Brain microvascular endothelial cell (primary cell): ENCODE measurements at regions not wholly inside any gene's neighbourhood (a gene's known extent, or its start where the extent isn't known, plus 50 kb on each side); places are given as distances from the start of the nearest gene placed in this dataset.

Experiments
- DNase-seq: peaks from one replicate; pipeline ENCODE4 v3.0.0-alpha.2; 2020
- H3K27ac ChIP-seq: fragments of 250-450 bp; sonication (Bioruptor Pico); 2 replicates; pipeline ENCODE4 v1.5.1; 2020; ENCODE audit warnings: mild to moderate bottlenecking, moderate library complexity
- H3K27me3 ChIP-seq: fragments of 250-450 bp; sonication (Bioruptor Pico); replicated peaks from 2 replicates; pipeline ENCODE4 v1.5.1; 2020; ENCODE audit warnings: mild to moderate bottlenecking
- H3K36me3 ChIP-seq: fragments of 250-450 bp; sonication (Bioruptor Pico); replicated peaks from 2 replicates; pipeline ENCODE4 v1.5.1; 2020; ENCODE audit warnings: mild to moderate bottlenecking
- H3K4me3 ChIP-seq: 2 replicates; pipeline ENCODE4 v1.5.1; 2011; ENCODE audit warnings: low read depth, mild to moderate bottlenecking, control low read depth, low read length, moderate library complexity
- in situ Hi-C: cut with HindIII; loops from 2 replicates; pipeline ENCODE4 v1.10.0; 2017; ENCODE audit warnings: low sequenced_read_pairs, low pct_ligation_motif_present
- TF ChIP-seq, protein P1 (sequence below): IDR thresholded peaks from 2 replicates; pipeline ENCODE4 v1.5.1; 2011; ENCODE audit warnings: low read depth, mild to moderate bottlenecking, moderate library complexity, low read length, control low read depth, inconsistent platforms; ENCODE audit errors: missing control alignments

DNA sequence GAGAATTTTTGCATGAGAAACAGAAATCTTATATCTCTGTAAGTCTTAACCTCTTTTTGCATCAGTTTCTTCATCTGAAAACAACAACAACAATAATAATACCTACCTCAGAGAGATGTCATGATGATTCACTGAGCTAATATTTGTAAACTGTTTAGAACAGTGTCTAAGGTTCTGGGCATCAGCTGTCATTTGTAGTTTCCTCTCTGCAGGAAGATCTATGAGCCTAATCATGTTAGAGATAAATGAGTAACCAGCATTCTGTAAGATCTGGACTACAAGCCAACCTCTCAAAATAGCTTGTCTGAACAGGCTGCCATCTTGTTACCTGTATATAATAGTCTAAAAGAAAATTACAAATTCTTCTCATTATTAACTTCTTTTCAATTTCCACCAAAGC, 383.0 kb upstream of the RORA start:
- Histone ChIP-seq H3K4me3 (no peak overlapping the region), H3K27ac (no peak overlapping the region), H3K27me3 (no peaks in the 10 kb centered on the region), H3K36me3 (no peaks in the 10 kb centered on the region)
- in situ Hi-C loops: no loop called here
- no peak for DNase-seq
- TF ChIP-seq, protein P1, sequence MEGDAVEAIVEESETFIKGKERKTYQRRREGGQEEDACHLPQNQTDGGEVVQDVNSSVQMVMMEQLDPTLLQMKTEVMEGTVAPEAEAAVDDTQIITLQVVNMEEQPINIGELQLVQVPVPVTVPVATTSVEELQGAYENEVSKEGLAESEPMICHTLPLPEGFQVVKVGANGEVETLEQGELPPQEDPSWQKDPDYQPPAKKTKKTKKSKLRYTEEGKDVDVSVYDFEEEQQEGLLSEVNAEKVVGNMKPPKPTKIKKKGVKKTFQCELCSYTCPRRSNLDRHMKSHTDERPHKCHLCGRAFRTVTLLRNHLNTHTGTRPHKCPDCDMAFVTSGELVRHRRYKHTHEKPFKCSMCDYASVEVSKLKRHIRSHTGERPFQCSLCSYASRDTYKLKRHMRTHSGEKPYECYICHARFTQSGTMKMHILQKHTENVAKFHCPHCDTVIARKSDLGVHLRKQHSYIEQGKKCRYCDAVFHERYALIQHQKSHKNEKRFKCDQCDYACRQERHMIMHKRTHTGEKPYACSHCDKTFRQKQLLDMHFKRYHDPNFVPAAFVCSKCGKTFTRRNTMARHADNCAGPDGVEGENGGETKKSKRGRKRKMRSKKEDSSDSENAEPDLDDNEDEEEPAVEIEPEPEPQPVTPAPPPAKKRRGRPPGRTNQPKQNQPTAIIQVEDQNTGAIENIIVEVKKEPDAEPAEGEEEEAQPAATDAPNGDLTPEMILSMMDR: no peak

DNA sequence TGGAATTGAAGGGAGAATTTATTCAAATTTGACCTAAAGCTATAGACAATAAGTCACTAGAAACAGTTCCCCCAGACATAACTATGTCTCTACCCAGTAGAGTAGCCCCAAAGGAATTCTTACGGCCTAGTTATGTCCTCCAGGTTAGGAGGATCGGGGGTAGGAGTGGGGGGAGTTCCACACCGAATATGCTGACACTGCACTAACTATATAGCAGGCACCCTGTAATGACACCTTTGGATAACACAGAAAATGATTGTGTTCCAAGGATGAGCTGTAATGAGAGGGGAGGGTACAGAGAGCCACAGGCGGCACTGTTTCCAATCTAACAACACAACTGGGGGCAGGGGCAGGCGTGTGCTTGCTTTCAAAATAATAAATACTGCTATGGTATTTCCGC, 376.2 kb upstream of the RORA start:
- TF ChIP-seq, protein P1: no peak
- DNase-seq: no peak
- H3K27ac ChIP-seq: no peak overlapping the region
- in situ Hi-C loops: no loop called here
- H3K27me3 ChIP-seq: no peaks in the 10 kb centered on the region
- H3K36me3 ChIP-seq: no peaks in the 10 kb centered on the region
- H3K4me3 ChIP-seq: no peak overlapping the region

DNA sequence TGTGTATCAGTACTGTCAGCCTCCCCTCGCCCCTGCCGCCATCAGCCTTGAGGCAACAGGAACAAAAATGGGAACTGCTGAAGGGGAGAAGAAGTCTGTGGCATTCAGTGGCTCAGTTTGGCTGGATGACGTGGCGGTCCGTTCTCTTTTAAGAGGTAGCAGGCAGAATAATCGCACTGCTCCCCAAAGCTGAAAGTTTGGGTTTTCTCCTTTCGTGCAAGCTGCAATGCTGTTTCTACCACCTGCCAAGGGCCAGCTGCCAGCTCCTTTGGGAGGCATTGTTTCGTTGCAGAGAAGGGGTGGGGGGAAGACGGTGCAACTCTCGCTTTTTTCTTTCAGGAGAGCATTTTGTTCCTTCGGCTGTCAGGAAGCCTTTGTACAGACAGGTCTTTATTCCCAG, 369.6 kb upstream of the RORA start:
- Histone ChIP-seq H3K27ac (no peak overlapping the region), H3K36me3 (no peaks in the 10 kb centered on the region), H3K27me3 (no peaks in the 10 kb centered on the region), H3K4me3 (no peak overlapping the region)
- in situ Hi-C loops: no loop called here
- DNase-seq: no peak
- TF ChIP-seq, protein P1: no peak

DNA sequence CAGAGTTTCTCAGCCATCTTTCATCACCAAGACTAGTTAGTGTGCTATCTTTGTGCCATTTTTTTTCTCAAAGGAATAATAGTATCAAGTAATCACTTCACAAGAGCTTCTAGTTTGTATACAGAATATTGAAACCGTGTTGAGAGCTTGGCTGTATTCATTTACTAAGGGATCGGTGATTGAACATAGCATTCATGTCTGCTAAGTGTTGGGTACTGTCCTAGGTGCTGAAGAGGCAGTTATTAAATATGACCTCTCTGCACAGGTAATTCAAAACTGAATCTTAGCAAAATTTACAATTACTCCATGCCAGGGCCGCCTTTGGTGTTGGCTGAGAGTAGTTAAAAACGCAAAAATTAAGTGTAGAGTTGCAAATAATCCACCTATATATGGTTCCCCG, 355.3 kb upstream of the RORA start:
- H3K36me3 ChIP-seq: no peaks in the 10 kb centered on the region
- no peak overlapping the region for H3K27ac ChIP-seq
- in situ Hi-C loops: no loop called here
- DNase-seq: no peak
- H3K4me3 ChIP-seq: no peak overlapping the region
- no peaks in the 10 kb centered on the region for H3K27me3 ChIP-seq
- TF ChIP-seq, protein P1: no peak

DNA sequence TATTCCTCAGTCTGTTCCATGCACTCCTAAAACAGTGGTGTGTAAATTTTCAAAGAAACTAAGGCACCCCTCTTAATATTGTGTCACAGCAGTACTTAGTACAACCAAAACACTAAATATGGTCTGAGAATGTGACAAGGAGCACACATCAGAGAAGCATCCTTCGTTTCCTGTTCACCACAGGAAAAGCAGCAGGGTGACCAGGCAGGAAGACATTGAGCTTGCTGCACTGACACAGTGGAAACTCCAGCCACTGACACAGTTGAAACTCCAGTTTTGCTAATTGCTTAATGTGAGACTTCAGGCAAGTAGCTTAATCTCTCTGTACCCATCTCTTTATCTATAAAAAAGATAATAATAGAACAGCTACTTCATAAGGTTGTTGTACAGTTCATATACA, 353.0 kb upstream of the RORA start:
- Histone ChIP-seq H3K4me3 (no peak overlapping the region), H3K36me3 (no peaks in the 10 kb centered on the region), H3K27ac (no peak overlapping the region), H3K27me3 (no peaks in the 10 kb centered on the region)
- no peak for DNase-seq
- TF ChIP-seq, protein P1: no peak
- in situ Hi-C loops: no loop called here

DNA sequence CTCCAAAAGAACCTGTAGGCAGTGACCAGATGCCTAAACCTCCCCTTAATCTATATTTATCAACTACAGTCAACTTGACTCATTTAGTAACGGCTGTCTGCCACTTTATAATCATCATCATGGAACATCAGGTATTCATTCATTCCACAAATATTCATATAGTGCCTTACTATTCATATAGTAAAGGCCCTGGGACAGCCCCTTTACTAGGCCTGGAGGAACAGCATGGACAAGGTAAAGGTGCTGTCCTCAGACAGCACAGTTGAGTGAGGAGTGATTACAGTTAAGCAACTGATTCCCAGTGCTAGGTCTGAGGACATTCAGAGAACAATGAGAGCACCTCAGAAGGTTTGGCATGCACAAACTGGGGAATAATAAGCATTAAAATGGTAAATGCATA, 346.5 kb upstream of the RORA start:
- DNase-seq: no peak
- H3K27me3 ChIP-seq: no peaks in the 10 kb centered on the region
- H3K4me3 ChIP-seq: no peak overlapping the region
- in situ Hi-C loops: no loop called here
- H3K27ac ChIP-seq: no peak overlapping the region
- H3K36me3 ChIP-seq: no peaks in the 10 kb centered on the region
- TF ChIP-seq, protein P1: no peak
